ENCODE measurements at regions not wholly inside any gene's neighbourhood (a gene's known extent, or its start where the extent isn't known, plus 50 kb on each side); places are given as distances from the start of the nearest gene placed in this dataset.

DNA sequence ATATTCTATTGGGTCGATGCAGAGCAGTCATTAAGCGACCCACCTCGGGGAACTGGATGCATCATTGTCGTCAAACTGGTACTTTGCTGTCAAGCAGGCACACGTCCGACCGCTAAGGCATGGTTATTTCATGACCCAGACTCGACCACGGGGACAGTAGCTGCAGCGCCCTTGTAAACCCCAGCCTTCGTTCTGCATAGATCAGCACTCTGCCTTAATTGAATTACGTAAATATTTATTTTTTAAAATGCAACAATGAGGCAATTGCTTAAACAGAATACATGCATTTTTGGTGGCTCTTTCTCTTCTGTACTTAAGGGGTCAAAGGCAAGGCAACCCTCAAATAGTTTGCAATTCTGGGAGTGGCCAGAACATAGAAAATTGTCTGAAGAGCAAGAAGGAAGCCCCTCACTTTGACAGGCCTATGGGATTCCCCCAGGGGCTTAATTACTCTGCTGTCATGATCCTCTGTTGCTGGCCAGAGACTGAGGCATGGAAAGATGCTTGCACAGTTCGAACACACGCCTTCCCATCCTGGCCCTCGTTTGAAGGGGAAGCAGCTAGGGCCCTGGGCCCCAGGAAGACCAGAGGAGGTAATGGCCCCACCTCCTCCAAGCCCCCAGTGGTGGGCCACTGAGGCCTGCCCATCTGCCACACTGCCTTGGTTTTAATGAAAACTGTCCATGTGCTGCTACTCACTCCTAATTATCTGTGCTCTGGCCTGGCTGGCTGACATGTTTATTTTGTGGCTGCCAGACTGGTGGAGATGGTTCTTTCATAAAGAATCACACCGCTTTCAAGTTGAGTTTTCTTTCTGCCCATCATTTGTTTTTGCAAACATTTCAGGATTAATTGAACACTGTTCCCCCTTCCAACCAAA, 169.7 kb upstream of the MAST4 start:
- ATAC-seq (no peak), DNase-seq (ENCODE audit: low read depth, low spot score) (no peak)
- Histone ChIP-seq H3K27me3 (ENCODE audit: insufficient read depth, low read length) (peaks cover 21% of the 10 kb centered on the region), H3K4me3 (replicated peaks in 1 of 2; ENCODE audit: low read depth in 1 of 2, low read length in 2 of 2) (no peak overlapping the region), H3K36me3 (ENCODE audit: control insufficient read depth in 1 of 2, insufficient read depth in 2 of 2, low read length in 2 of 2) (no peaks in the 10 kb centered on the region; a peak in 1 of 4 replicates), H3K4me2 (ENCODE audit: low read length) (no peak overlapping the region), H3K9me2 (ENCODE audit: insufficient read depth) (no peaks in the 10 kb centered on the region), H3K79me2 (ENCODE audit: insufficient read depth, low read length) (no peaks in the 10 kb centered on the region), H3K4me1 (ENCODE audit: control insufficient read depth in 1 of 2, insufficient read depth in 2 of 2, low read length in 2 of 2) (no peaks in the 10 kb centered on the region), H3K27ac (ENCODE audit: low read depth, low read length) (no peak overlapping the region), H3K9ac (ENCODE audit: low read length) (no peak overlapping the region), H4K20me1 (ENCODE audit: insufficient read depth) (no peaks in the 10 kb centered on the region), H3K9me3 (ENCODE audit: control insufficient read depth in 1 of 2, insufficient read depth in 1 of 2, low read depth in 1 of 2, low read length in 2 of 2) (peaks cover 0 to 3% of the 10 kb centered on the region in 2 experiments; a peak in 1 of 4 replicates), H2AFZ (ENCODE audit: low read depth, low read length, poor library complexity, severe bottlenecking) (no peak overlapping the region)
- ChIA-PET CTCF (no interaction called here), POLR2A (no interaction called here), RAD21 (ENCODE audit: low non-redundant PET in 1 of 2, low total read pairs in 2 of 2, uncharacterized antibody in 2 of 2, unreplicated experiment in 2 of 2) (no interaction called here)
- intact Hi-C loops (cut with micrococcal nuclease), result no loop called here
- no TSS peak for BruUV-seq (replicated peaks)
- TF ChIP-seq ZFX (IDR thresholded peaks at IDR 0.05), result no peak

DNA sequence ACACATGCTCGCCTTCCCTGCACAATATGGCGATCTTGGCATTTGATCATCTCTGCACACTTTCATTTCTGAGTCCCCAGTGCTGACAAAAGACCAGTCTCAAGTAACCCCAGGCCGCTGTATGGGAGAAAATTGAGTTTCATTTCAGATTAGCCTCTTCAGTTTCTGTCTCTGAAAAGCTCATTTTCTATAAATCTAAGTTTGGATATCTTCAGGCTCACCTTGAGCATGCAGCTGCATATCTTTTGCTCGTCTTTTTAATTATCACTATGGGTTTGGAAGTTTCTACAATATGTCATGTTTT, 169.1 kb upstream of the MAST4 start:
- ChIA-PET CTCF (no interaction called here), RAD21 (ENCODE audit: low non-redundant PET in 1 of 2, low total read pairs in 2 of 2, uncharacterized antibody in 2 of 2, unreplicated experiment in 2 of 2) (no interaction called here), POLR2A (no interaction called here)
- Histone ChIP-seq H3K4me2 (ENCODE audit: low read length) (no peak overlapping the region), H3K27ac (ENCODE audit: low read depth, low read length) (no peak overlapping the region), H3K9me2 (ENCODE audit: insufficient read depth) (no peaks in the 10 kb centered on the region), H3K36me3 (ENCODE audit: control insufficient read depth in 1 of 2, insufficient read depth in 2 of 2, low read length in 2 of 2) (no peaks in the 10 kb centered on the region), H3K4me1 (ENCODE audit: control insufficient read depth in 1 of 2, insufficient read depth in 2 of 2, low read length in 2 of 2) (no peaks in the 10 kb centered on the region), H3K79me2 (ENCODE audit: insufficient read depth, low read length) (no peaks in the 10 kb centered on the region), H4K20me1 (ENCODE audit: insufficient read depth) (no peaks in the 10 kb centered on the region), H3K4me3 (replicated peaks in 1 of 2; ENCODE audit: low read depth in 1 of 2, low read length in 2 of 2) (no peak overlapping the region), H2AFZ (ENCODE audit: low read depth, low read length, poor library complexity, severe bottlenecking) (no peak overlapping the region), H3K27me3 (ENCODE audit: insufficient read depth, low read length) (peaks cover 21% of the 10 kb centered on the region), H3K9me3 (ENCODE audit: control insufficient read depth in 1 of 2, insufficient read depth in 1 of 2, low read depth in 1 of 2, low read length in 2 of 2) (peaks cover 0 to 3% of the 10 kb centered on the region in 2 experiments; a peak in 1 of 4 replicates), H3K9ac (ENCODE audit: low read length) (no peak overlapping the region)
- no TSS peak for BruUV-seq (replicated peaks)
- no peak for TF ChIP-seq YY1 (IDR thresholded peaks at IDR 0.05; ENCODE audit: extremely low read depth, insufficient replicate concordance, low read depth, low read length)
- DNase-seq (ENCODE audit: low read depth, low spot score) (no peak), ATAC-seq (no peak)
- intact Hi-C loops (cut with micrococcal nuclease), result no loop called here
